ENCODE measurements at regions not wholly inside any gene's neighbourhood (a gene's known extent, or its start where the extent isn't known, plus 50 kb on each side); places are given as distances from the start of the nearest gene placed in this dataset.

GRCh38 chr1:191634801-191635508, 523.3 kb upstream of the RGS18 start (continued):
- TF ChIP-seq, protein P1, sequence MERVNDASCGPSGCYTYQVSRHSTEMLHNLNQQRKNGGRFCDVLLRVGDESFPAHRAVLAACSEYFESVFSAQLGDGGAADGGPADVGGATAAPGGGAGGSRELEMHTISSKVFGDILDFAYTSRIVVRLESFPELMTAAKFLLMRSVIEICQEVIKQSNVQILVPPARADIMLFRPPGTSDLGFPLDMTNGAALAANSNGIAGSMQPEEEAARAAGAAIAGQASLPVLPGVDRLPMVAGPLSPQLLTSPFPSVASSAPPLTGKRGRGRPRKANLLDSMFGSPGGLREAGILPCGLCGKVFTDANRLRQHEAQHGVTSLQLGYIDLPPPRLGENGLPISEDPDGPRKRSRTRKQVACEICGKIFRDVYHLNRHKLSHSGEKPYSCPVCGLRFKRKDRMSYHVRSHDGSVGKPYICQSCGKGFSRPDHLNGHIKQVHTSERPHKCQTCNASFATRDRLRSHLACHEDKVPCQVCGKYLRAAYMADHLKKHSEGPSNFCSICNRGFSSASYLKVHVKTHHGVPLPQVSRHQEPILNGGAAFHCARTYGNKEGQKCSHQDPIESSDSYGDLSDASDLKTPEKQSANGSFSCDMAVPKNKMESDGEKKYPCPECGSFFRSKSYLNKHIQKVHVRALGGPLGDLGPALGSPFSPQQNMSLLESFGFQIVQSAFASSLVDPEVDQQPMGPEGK (CRISPR knock-in tag; IDR thresholded peaks at IDR 0.05; ENCODE audit: borderline replicate concordance): no peak

- TF ChIP-seq ESRRG (CRISPR knock-in tag; IDR thresholded peaks at IDR 0.05): no peak
- no peak for TF ChIP-seq ARNTL (CRISPR knock-in tag; IDR thresholded peaks at IDR 0.05; ENCODE audit: borderline replicate concordance, low read depth)
- TF ChIP-seq, protein P2, sequence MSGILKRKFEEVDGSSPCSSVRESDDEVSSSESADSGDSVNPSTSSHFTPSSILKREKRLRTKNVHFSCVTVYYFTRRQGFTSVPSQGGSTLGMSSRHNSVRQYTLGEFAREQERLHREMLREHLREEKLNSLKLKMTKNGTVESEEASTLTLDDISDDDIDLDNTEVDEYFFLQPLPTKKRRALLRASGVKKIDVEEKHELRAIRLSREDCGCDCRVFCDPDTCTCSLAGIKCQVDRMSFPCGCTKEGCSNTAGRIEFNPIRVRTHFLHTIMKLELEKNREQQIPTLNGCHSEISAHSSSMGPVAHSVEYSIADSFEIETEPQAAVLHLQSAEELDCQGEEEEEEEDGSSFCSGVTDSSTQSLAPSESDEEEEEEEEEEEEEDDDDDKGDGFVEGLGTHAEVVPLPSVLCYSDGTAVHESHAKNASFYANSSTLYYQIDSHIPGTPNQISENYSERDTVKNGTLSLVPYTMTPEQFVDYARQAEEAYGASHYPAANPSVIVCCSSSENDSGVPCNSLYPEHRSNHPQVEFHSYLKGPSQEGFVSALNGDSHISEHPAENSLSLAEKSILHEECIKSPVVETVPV (CRISPR knock-in tag; IDR thresholded peaks at IDR 0.05): no peak
- TF ChIP-seq CSDC2 (CRISPR knock-in tag; IDR thresholded peaks at IDR 0.05): no peak
- no peak for TF ChIP-seq ZFP3 (CRISPR knock-in tag; IDR thresholded peaks at IDR 0.05)
- TF ChIP-seq RARB (CRISPR knock-in tag; IDR thresholded peaks at IDR 0.05): no peak
- TF ChIP-seq ZNF8 (CRISPR knock-in tag; IDR thresholded peaks at IDR 0.05): no peak
- no peak for TF ChIP-seq ZNF565 (CRISPR knock-in tag; conservative IDR thresholded peaks at IDR 0.05; ENCODE audit: low read depth)
- TF ChIP-seq, protein P1 (CRISPR knock-in tag; IDR thresholded peaks at IDR 0.05; ENCODE audit: borderline replicate concordance): no peak
- no peak for TF ChIP-seq ZFP30 (CRISPR knock-in tag; IDR thresholded peaks at IDR 0.05)
- ATAC-seq: no peak
Observed at GRCh38 chr1:191636345-191636744, 521.9 kb upstream of the RGS18 start.

DNA sequence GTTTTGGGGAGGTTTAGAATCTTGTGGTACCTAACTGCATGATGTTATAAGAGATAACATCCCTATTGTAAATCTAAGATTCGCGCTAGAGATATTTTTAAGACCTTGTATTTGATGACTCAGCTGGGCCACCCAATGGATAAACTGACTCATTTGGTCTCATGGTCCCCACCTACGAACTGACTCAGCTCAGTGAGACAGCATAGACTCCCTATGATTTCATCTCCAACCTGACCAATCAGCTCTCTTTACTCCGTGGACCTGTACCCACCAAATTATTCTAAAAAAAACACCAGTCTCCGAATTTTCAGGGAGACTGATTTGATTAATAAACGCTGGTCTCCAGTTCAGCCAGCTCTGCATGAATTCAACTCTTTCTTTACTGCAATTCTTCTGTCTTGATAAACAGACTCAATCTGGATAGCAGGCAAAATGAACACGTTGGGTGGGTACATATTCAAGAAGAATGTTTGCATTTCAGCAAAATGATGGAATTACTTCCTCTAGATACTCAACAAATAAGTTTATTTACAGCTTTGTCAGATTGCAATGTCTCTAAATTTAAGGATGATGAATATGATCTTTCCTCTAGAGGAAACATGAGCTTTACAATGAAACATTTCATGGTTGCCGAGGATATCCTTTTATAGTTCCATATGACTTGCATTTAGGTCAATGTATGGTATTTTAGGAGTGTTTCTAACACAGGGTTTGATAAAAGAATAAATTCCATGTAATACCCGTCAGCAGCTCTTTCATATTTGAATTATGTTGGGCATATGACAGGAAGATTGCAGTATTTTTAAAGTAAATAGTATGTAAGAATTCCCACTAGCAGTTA, 516.6 kb upstream of the RGS18 start:
- 0 out of 3 replicates have a peak, but pooled peaks have one; percentile 36 for ATAC-seq
- TF ChIP-seq RARB (CRISPR knock-in tag; IDR thresholded peaks at IDR 0.05): no peak
- TF ChIP-seq, protein P3, sequence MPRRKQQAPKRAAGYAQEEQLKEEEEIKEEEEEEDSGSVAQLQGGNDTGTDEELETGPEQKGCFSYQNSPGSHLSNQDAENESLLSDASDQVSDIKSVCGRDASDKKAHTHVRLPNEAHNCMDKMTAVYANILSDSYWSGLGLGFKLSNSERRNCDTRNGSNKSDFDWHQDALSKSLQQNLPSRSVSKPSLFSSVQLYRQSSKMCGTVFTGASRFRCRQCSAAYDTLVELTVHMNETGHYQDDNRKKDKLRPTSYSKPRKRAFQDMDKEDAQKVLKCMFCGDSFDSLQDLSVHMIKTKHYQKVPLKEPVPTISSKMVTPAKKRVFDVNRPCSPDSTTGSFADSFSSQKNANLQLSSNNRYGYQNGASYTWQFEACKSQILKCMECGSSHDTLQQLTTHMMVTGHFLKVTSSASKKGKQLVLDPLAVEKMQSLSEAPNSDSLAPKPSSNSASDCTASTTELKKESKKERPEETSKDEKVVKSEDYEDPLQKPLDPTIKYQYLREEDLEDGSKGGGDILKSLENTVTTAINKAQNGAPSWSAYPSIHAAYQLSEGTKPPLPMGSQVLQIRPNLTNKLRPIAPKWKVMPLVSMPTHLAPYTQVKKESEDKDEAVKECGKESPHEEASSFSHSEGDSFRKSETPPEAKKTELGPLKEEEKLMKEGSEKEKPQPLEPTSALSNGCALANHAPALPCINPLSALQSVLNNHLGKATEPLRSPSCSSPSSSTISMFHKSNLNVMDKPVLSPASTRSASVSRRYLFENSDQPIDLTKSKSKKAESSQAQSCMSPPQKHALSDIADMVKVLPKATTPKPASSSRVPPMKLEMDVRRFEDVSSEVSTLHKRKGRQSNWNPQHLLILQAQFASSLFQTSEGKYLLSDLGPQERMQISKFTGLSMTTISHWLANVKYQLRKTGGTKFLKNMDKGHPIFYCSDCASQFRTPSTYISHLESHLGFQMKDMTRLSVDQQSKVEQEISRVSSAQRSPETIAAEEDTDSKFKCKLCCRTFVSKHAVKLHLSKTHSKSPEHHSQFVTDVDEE (CRISPR knock-in tag; IDR thresholded peaks at IDR 0.05): no peak
- TF ChIP-seq SNAI2 (CRISPR knock-in tag; IDR thresholded peaks at IDR 0.05): no peak
- no peak for TF ChIP-seq ARNTL (CRISPR knock-in tag; IDR thresholded peaks at IDR 0.05; ENCODE audit: borderline replicate concordance, low read depth)
- no peak for TF ChIP-seq ZC3H10 (CRISPR knock-in tag; IDR thresholded peaks at IDR 0.05)
- TF ChIP-seq ZFP30 (CRISPR knock-in tag; IDR thresholded peaks at IDR 0.05): no peak
- TF ChIP-seq, protein P2 (CRISPR knock-in tag; IDR thresholded peaks at IDR 0.05): no peak
- TF ChIP-seq, protein P4, sequence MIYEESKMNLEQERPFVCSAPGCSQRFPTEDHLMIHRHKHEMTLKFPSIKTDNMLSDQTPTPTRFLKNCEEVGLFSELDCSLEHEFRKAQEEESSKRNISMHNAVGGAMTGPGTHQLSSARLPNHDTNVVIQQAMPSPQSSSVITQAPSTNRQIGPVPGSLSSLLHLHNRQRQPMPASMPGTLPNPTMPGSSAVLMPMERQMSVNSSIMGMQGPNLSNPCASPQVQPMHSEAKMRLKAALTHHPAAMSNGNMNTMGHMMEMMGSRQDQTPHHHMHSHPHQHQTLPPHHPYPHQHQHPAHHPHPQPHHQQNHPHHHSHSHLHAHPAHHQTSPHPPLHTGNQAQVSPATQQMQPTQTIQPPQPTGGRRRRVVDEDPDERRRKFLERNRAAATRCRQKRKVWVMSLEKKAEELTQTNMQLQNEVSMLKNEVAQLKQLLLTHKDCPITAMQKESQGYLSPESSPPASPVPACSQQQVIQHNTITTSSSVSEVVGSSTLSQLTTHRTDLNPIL (CRISPR knock-in tag; IDR thresholded peaks at IDR 0.05; ENCODE audit: low read depth): no peak
- TF ChIP-seq, protein P5, sequence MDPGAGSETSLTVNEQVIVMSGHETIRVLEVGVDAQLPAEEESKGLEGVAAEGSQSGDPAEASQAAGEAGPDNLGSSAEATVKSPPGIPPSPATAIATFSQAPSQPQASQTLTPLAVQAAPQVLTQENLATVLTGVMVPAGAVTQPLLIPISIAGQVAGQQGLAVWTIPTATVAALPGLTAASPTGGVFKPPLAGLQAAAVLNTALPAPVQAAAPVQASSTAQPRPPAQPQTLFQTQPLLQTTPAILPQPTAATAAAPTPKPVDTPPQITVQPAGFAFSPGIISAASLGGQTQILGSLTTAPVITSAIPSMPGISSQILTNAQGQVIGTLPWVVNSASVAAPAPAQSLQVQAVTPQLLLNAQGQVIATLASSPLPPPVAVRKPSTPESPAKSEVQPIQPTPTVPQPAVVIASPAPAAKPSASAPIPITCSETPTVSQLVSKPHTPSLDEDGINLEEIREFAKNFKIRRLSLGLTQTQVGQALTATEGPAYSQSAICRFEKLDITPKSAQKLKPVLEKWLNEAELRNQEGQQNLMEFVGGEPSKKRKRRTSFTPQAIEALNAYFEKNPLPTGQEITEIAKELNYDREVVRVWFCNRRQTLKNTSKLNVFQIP (CRISPR knock-in tag; IDR thresholded peaks at IDR 0.05; ENCODE audit: borderline replicate concordance, low read depth): no peak
- no peak for TF ChIP-seq GLIS3 (CRISPR knock-in tag; IDR thresholded peaks at IDR 0.05)
- no peak for TF ChIP-seq ESRRG (CRISPR knock-in tag; IDR thresholded peaks at IDR 0.05)
- no peak for TF ChIP-seq OSR1 (CRISPR knock-in tag; IDR thresholded peaks at IDR 0.05)
- no peak for TF ChIP-seq TCF4 (CRISPR knock-in tag; IDR thresholded peaks at IDR 0.05; ENCODE audit: borderline replicate concordance)
- TF ChIP-seq BACH2 (CRISPR knock-in tag; IDR thresholded peaks at IDR 0.05; ENCODE audit: borderline replicate concordance): no peak
- TF ChIP-seq ISL1 (CRISPR knock-in tag; IDR thresholded peaks at IDR 0.05): no peak
- TF ChIP-seq PPARA (CRISPR knock-in tag; IDR thresholded peaks at IDR 0.05; ENCODE audit: borderline replicate concordance): no peak

All from SK-N-SH treated with all-trans-retinoic acid at 6 μM for 48 hours (cell line).